Fibroblast of the aortic adventitia (primary cell): ENCODE measurements at regions not wholly inside any gene's neighbourhood (a gene's known extent, or its start where the extent isn't known, plus 50 kb on each side); places are given as distances from the start of the nearest gene placed in this dataset.

Experiments used
- DNase-seq: peaks from one replicate; pipeline ENCODE4 v3.0.0-alpha.2; 2010; ENCODE audit warnings: low read depth
- H3K4me3 ChIP-seq: 2 replicates; pipeline ENCODE4 v1.5.1; 2011; ENCODE audit warnings: low read depth, mild to moderate bottlenecking, control low read depth, low read length, moderate library complexity
- TF ChIP-seq, protein P1 (sequence below): IDR thresholded peaks from 2 replicates; pipeline ENCODE4 v1.5.1; 2011; ENCODE audit warnings: mild to moderate bottlenecking, low read length, control low read depth, inconsistent platforms; ENCODE audit not compliant: insufficient read depth

DNA sequence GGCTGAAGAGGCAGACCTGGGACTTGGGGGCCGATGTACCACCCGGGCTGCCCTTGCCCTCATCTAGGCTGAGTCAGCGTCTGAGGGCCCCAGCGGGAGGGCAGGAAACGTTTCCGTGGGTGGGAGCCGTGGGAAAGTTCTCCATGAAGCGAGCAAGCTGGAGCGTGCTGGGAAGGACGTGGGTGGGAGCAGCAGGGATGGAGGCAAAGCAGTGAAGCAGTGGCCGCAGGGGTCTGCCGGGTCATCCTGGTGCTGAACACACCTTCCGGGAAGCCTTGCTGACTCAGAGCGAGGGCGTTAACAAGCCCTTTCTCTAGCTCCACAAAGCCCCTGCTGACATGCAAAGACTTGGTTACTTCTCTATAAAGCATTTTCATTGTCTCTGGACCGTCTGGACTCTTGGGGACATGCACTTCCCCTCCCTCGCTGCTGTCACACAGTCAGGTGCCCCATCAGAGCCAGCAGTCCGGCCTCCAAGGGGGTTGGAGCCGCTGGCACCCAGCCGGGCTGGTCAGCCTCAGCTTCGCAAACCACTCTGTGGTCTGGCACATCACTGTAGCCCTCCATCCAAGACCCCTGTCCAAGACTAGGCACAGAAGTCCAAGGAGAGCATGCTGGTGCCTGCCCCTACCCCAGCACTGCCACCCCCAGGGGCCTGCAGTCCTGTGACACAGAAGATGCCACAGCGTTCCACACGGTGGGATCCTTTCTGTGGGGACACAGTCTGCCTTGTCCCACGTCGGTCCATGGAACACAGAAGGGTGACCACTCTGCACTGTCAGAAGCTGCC is 115.1 kb upstream of the GPC1 start:
- TF ChIP-seq, protein P1, sequence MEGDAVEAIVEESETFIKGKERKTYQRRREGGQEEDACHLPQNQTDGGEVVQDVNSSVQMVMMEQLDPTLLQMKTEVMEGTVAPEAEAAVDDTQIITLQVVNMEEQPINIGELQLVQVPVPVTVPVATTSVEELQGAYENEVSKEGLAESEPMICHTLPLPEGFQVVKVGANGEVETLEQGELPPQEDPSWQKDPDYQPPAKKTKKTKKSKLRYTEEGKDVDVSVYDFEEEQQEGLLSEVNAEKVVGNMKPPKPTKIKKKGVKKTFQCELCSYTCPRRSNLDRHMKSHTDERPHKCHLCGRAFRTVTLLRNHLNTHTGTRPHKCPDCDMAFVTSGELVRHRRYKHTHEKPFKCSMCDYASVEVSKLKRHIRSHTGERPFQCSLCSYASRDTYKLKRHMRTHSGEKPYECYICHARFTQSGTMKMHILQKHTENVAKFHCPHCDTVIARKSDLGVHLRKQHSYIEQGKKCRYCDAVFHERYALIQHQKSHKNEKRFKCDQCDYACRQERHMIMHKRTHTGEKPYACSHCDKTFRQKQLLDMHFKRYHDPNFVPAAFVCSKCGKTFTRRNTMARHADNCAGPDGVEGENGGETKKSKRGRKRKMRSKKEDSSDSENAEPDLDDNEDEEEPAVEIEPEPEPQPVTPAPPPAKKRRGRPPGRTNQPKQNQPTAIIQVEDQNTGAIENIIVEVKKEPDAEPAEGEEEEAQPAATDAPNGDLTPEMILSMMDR = no peak

DNA sequence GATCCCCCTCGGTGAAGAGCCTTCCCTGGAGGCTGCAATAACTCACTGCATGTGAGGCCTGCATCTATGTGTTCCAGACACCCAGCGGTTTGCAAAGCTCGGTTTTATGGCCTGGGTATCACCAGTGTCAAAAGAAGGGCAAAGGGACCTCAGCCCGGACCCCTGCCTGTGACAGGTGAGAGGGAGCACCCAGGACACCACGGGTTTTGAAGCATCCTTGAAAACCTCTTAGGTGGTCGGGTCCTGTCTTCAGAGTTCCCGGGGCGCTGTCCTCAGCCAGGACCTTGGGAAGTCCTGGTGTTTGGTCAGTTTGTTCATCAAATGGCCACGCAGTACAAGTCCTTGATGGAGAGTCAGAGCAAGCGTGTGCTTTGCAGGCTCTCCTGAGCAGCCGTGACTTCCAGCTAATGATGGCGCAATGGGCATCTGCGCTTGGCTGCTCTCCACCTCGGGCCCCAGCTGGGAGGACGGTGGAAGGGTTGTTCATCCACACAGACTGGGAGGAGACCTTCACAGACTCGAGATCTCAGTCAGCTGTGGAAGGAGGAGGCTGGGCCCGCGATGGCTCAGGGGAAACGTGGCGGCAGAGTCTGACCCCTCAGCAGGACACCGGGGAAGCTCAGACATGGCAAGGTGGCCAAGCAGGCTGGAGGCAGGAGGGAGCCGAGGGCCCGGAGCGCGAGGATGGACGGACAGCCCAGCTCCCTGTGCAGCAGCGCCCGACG is 113.1 kb upstream of the GPC1 start:
- TF ChIP-seq, protein P1 = no peak
- DNase-seq = no peak

More for the DNA sequence above, 115.1 kb upstream of the GPC1 start:
- H3K4me3 ChIP-seq = no peak overlapping the region
- peak; percentile 65 for DNase-seq

DNA sequence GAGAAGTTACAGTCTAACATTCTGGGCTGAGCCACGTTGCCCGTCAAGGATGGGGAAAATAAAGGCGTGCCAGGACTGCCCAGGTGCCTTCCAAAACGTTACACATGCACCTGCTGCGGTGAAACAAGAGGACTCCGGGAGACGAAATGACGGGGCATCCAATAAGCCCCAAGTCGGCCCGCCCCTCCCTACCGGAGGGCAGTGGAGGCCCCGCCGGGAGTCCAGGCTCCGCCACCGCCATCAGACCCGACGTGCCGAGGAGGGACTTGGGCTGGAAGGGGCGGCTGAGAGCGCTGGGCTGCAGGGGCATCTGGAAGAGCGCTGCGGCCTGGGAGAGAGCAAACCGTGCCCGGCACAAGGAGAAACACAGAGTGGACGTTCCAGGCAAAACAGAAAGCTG is 112.5 kb upstream of the GPC1 start:
- no peak for DNase-seq
- no peak overlapping the region for H3K4me3 ChIP-seq
- TF ChIP-seq, protein P1 = no peak

More for the DNA sequence above, 113.1 kb upstream of the GPC1 start:
- H3K4me3 ChIP-seq = no peak overlapping the region

DNA sequence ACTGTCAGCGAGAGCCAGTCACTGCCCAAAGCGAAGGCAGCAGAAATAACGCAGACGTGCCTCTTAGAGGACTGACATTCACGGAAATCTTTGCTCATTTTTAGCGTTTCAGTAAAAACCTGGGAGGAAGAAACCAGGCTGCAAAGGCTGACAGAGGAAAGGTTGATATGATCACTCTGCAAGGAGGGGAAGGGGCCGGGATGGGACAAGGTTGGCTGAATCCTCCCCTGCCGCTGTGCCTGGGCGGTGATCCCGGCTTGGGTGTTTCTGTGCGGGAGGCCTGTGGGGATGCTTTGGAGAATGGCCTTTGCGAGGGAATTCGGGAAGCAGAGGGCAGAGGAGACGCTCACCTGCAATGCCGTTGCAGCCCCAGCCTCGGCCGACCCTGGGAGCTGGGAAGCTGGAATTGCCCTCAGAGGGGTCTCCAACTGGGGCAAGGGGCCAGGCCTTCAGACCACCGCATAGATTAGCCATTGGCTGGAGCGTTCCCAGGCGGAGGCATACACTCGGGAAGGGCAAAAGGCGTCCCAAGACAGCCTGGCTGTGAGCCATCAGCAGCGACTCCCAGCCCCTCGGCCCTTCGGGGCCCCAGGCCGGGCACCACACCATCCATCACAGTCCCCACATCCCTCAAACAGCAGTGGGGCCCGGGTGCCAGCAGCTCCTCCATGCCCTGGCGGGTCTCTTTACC is 111.7 kb upstream of the GPC1 start:
- DNase-seq = no peak
- no peak overlapping the region for H3K4me3 ChIP-seq
- TF ChIP-seq, protein P1 = no peak

DNA sequence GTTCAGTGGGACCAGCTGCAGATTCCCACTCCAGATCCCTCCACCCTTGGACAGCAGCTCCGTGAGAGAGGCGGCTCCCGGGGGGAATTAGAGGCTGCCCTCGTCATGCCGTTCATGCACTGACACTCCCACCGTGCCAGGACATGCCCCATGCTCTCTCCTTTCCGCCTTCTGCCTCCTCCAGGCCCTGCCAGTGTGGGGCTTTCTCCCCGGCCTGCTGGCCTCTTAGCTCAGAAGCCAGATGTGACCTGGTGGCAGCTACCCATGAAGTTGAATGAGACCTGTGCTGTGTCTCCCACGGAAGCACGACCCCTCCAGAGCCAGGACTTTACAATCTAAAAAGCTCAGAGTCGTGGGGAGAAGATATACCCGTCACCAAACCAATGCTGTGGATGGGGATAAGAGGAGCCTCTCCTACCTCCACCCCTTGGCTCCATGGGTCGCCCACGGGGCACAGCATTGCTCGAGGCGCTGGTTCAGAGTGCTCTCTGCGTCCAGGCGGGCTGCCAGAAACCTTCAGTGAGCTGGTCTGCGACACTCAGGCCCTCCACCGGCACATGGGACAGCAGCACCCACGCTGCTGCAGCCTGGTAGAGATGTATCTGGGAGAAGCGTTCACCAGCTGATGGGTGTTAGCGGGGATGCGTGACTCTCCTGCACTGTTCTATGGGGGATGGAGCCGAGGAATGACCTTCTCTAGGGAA is 111.0 kb upstream of the GPC1 start:
- TF ChIP-seq, protein P1 = no peak
- no peak overlapping the region for H3K4me3 ChIP-seq
- no peak for DNase-seq

DNA sequence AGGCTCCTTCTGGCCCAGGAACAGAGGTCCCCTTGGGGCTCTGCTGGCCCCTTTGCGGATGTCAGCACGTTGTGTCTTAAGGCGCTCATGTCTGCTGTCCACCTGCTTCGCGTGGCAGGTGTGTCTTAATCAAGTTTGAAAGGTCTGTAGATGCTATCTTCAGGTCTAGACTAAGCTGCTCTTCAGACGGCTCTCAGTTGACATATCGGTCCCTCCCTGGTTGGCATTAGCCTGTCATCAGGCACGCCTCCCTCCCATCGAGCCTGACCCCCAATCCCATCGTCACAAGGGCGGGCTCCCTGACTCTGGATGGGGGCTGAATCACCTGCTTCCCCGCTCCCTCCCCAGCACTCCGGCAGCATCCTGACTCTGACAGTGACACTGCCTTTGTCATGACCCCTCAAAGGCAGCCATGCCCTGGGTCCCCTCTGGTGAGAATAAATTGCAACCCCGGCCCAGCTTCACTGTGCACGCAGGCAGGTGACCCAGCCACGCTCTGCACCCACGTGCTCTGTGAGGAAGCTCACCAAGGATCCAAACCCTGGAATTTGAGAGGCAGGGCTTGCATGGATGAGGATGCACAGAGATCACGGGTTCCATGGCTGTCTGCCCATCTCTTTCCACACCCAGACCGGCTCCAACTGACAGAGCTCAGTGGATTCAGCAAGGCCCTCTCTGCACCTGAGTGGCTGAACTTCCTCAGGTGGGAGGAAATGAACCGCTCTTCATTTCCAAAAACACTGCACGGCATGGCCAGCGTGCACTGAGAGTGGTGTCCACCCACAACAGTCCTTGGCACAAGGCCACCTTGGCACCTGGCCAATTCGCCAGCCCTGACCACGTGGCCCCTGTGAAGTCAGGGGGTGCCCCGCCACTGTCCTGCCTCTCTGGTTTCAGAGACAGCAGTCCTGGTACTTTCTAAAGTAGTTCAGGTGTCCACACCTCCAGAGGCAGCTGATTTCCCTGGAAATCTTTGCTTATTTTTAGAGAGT is 110.2 kb upstream of the GPC1 start:
- TF ChIP-seq, protein P1 = no peak
- peak; percentile 13 for DNase-seq
- no peak overlapping the region for H3K4me3 ChIP-seq
